ENCODE measurements at regions not wholly inside any gene's neighbourhood (a gene's known extent, or its start where the extent isn't known, plus 50 kb on each side); places are given as distances from the start of the nearest gene placed in this dataset.

- DNase-seq (ENCODE audit: low read depth in 2 of 2) = no peak
- Histone ChIP-seq H3K9me3 (ENCODE audit: control insufficient read depth, insufficient read depth, low read depth, low read length) (no peaks in the 10 kb centered on the region), H3K4me1 (ENCODE audit: control insufficient read depth, extremely low read depth, insufficient read depth, low read length) (no peaks in the 10 kb centered on the region), H2AFZ (ENCODE audit: low read length) (no peak overlapping the region), H3K4me2 (ENCODE audit: extremely low read depth, insufficient read depth, low read length) (no peak overlapping the region), H3K36me3 (ENCODE audit: control insufficient read depth, insufficient read depth, low read length) (no peaks in the 10 kb centered on the region), H4K20me1 (ENCODE audit: control insufficient read depth, extremely low read depth, insufficient read depth, low read length) (no peaks in the 10 kb centered on the region), H3K79me2 (ENCODE audit: control insufficient read depth, insufficient read depth, low read length) (no peaks in the 10 kb centered on the region), H3K9ac (ENCODE audit: insufficient read depth, low read length) (no peak overlapping the region), H3K27me3 (ENCODE audit: control insufficient read depth, insufficient read depth, low read length) (peaks cover 6% of the 10 kb centered on the region), H3K4me3 (replicated peaks in 1 of 4; ENCODE audit: control extremely low read depth in 1 of 4, insufficient read depth in 1 of 4, low read depth in 3 of 4, low read length in 4 of 4) (no peak overlapping the region), H3K27ac (ENCODE audit: insufficient read depth, low read length) (no peak overlapping the region)
- no peak for TF ChIP-seq EZH2 (IDR thresholded peaks at IDR 0.05; ENCODE audit: low read length, missing control alignments)
These were observed 93.6 kb downstream of the MRPL36 start for GRCh38 chr5:1706021-1706420.

GRCh38 chr5:1704676-1705075, 95.0 kb downstream of the MRPL36 start:
- H3K9ac ChIP-seq (ENCODE audit: insufficient read depth, low read length) = no peak overlapping the region
- peaks cover 6% of the 10 kb centered on the region for H3K27me3 ChIP-seq (ENCODE audit: control insufficient read depth, insufficient read depth, low read length)

GRCh38 chr5:1704266-1704665, 95.4 kb downstream of the MRPL36 start:
- Histone ChIP-seq H3K79me2 (ENCODE audit: control insufficient read depth, insufficient read depth, low read length) (no peaks in the 10 kb centered on the region), H4K20me1 (ENCODE audit: control insufficient read depth, extremely low read depth, insufficient read depth, low read length) (no peaks in the 10 kb centered on the region), H3K9me3 (ENCODE audit: control insufficient read depth, insufficient read depth, low read depth, low read length) (no peaks in the 10 kb centered on the region), H3K27me3 (ENCODE audit: control insufficient read depth, insufficient read depth, low read length) (peaks cover 4% of the 10 kb centered on the region), H2AFZ (ENCODE audit: low read length) (no peak overlapping the region), H3K4me3 (replicated peaks in 1 of 4; ENCODE audit: control extremely low read depth in 1 of 4, insufficient read depth in 1 of 4, low read depth in 3 of 4, low read length in 4 of 4) (no peak overlapping the region), H3K4me2 (ENCODE audit: extremely low read depth, insufficient read depth, low read length) (no peak overlapping the region), H3K27ac (ENCODE audit: insufficient read depth, low read length) (no peak overlapping the region), H3K4me1 (ENCODE audit: control insufficient read depth, extremely low read depth, insufficient read depth, low read length) (no peaks in the 10 kb centered on the region), H3K9ac (ENCODE audit: insufficient read depth, low read length) (no peak overlapping the region), H3K36me3 (ENCODE audit: control insufficient read depth, insufficient read depth, low read length) (no peaks in the 10 kb centered on the region)
- TF ChIP-seq EZH2 (IDR thresholded peaks at IDR 0.05; ENCODE audit: low read length, missing control alignments) = no peak
- TF ChIP-seq CTCF (conservative IDR thresholded peaks at IDR 0.05 in 1 of 2, IDR thresholded peaks at IDR 0.05 in 1 of 2; ENCODE audit: low read depth in 1 of 2, low read length in 2 of 2) = no peak
- DNase-seq (ENCODE audit: low read depth in 2 of 2) = no peak

More at GRCh38 chr5:1704676-1705075, 95.0 kb downstream of the MRPL36 start:
- Histone ChIP-seq H3K79me2 (ENCODE audit: control insufficient read depth, insufficient read depth, low read length) (no peaks in the 10 kb centered on the region), H3K36me3 (ENCODE audit: control insufficient read depth, insufficient read depth, low read length) (no peaks in the 10 kb centered on the region), H2AFZ (ENCODE audit: low read length) (no peak overlapping the region), H3K4me2 (ENCODE audit: extremely low read depth, insufficient read depth, low read length) (no peak overlapping the region), H3K4me1 (ENCODE audit: control insufficient read depth, extremely low read depth, insufficient read depth, low read length) (no peaks in the 10 kb centered on the region), H3K9me3 (ENCODE audit: control insufficient read depth, insufficient read depth, low read depth, low read length) (no peaks in the 10 kb centered on the region), H3K27ac (ENCODE audit: insufficient read depth, low read length) (no peak overlapping the region), H3K4me3 (replicated peaks in 1 of 4; ENCODE audit: control extremely low read depth in 1 of 4, insufficient read depth in 1 of 4, low read depth in 3 of 4, low read length in 4 of 4) (no peak overlapping the region), H4K20me1 (ENCODE audit: control insufficient read depth, extremely low read depth, insufficient read depth, low read length) (no peaks in the 10 kb centered on the region)
- DNase-seq (ENCODE audit: low read depth in 2 of 2) = no peak
- TF ChIP-seq CTCF (conservative IDR thresholded peaks at IDR 0.05 in 1 of 2, IDR thresholded peaks at IDR 0.05 in 1 of 2; ENCODE audit: low read depth in 1 of 2, low read length in 2 of 2) (no peak), EZH2 (IDR thresholded peaks at IDR 0.05; ENCODE audit: low read length, missing control alignments) (no peak)

Measured in fibroblast of lung (primary cell).